Sciatic nerve (tissue), 2 donors: ENCODE measurements at regions not wholly inside any gene's neighbourhood (a gene's known extent, or its start where the extent isn't known, plus 50 kb on each side); places are given as distances from the start of the nearest gene placed in this dataset.
"Not testable (repeated sequence)": the region's sequence is repeated elsewhere in the genome, so short reads cannot be mapped to it uniquely, and the experiment has no call there.

Experiments used
- ATAC-seq: fragments of 200-7000 bp; cut with Tn5 transposase; one replicate; pipeline ENCODE4 v1.9.1; 2020; ENCODE audit warnings: mild to moderate bottlenecking, moderate library complexity
- DNase-seq: peaks from one replicate; pipeline ENCODE4 v3.0.0-alpha.2; 2020; ENCODE audit warnings: low spot score
- intact Hi-C: fragments of 100-400 bp; cut with DNase I; formaldehyde crosslinking; loops from one replicate; pipeline ENCODE4 v1.14.2; 2022
- donor health status: DM: no; HTN: no; CAD: no.
- donor health status: DM: no; HTN: no; CAD: no.

GRCh38 chr5:155625897-155626543 is 612.5 kb downstream of the KIF4B start:
- intact Hi-C loops, result no loop called here
- no peak for ATAC-seq
- no peak for DNase-seq

GRCh38 chr5:155626592-155626991 is 613.0 kb downstream of the KIF4B start:
- no peak for ATAC-seq
- DNase-seq, result no peak
- intact Hi-C loops, result no loop called here

- ATAC-seq (no peak), DNase-seq (no peak)
- intact Hi-C loops, result no loop called here
Measured at GRCh38 chr5:155628346-155628745, 614.8 kb downstream of the KIF4B start.

- intact Hi-C loops, result no loop called here
- ATAC-seq, result no peak
- DNase-seq, result no peak
Measured at GRCh38 chr5:155629597-155629996, 616.0 kb downstream of the KIF4B start.

GRCh38 chr5:155631116-155631515 is 617.6 kb downstream of the KIF4B start:
- ATAC-seq (no peak), DNase-seq (no peak)
- intact Hi-C loops, result no loop called here

- DNase-seq (no peak), ATAC-seq (no peak)
- intact Hi-C loops, result no loop called here
Measured at GRCh38 chr5:155633338-155633957, 619.9 kb downstream of the KIF4B start.

- ATAC-seq (no peak), DNase-seq (no peak)
- intact Hi-C loops, result no loop called here
Measured at GRCh38 chr5:155649666-155650065, 636.1 kb downstream of the KIF4B start.

- no peak for DNase-seq
- no peak for ATAC-seq
- intact Hi-C loops, result no loop called here
Measured at GRCh38 chr5:155655569-155655968, 642.0 kb downstream of the KIF4B start.

- ATAC-seq (no peak), DNase-seq (no peak)
- intact Hi-C loops, result no loop called here
Measured at GRCh38 chr5:155661859-155662258, 648.3 kb downstream of the KIF4B start.

GRCh38 chr5:155665361-155665760 is 651.8 kb downstream of the KIF4B start:
- intact Hi-C loops, result no loop called here
- DNase-seq (no peak), ATAC-seq (no peak)

GRCh38 chr5:155672001-155672400 is 655.0 kb upstream of the SGCD start:
- DNase-seq, ATAC-seq, intact Hi-C loops: not testable (repeated sequence)

GRCh38 chr5:155676967-155677366 is 650.0 kb upstream of the SGCD start:
- no peak for ATAC-seq
- intact Hi-C loops, result no loop called here
- DNase-seq, result no peak

GRCh38 chr5:155678371-155678770 is 648.6 kb upstream of the SGCD start:
- intact Hi-C loops, result no loop called here
- DNase-seq (no peak), ATAC-seq (no peak)

- intact Hi-C loops, result no loop called here
- DNase-seq, result no peak
- ATAC-seq, result no peak
Measured at GRCh38 chr5:155679530-155679929, 647.4 kb upstream of the SGCD start.

- no peak for DNase-seq
- ATAC-seq, result no peak
- intact Hi-C loops, result no loop called here
Measured at GRCh38 chr5:155684417-155684816, 642.5 kb upstream of the SGCD start.

- ATAC-seq (no peak), DNase-seq (no peak)
- intact Hi-C loops, result no loop called here
Measured at GRCh38 chr5:155686131-155686530, 640.8 kb upstream of the SGCD start.

GRCh38 chr5:155689406-155689805 is 637.6 kb upstream of the SGCD start:
- ATAC-seq, result no peak
- intact Hi-C loops, result no loop called here
- no peak for DNase-seq

GRCh38 chr5:155696362-155696761 is 630.6 kb upstream of the SGCD start:
- DNase-seq (no peak), ATAC-seq (no peak)
- intact Hi-C loops, result no loop called here

- DNase-seq, result no peak
- intact Hi-C loops, result no loop called here
- ATAC-seq, result no peak
Measured at GRCh38 chr5:155697236-155697635, 629.7 kb upstream of the SGCD start.

- DNase-seq (no peak), ATAC-seq (no peak)
- intact Hi-C loops, result no loop called here
Measured at GRCh38 chr5:155699385-155699784, 627.6 kb upstream of the SGCD start.

GRCh38 chr5:155700333-155700732 is 626.6 kb upstream of the SGCD start:
- ATAC-seq, result no peak
- DNase-seq, result no peak
- intact Hi-C loops, result no loop called here
